Nephron (organoid): ENCODE measurements at regions not wholly inside any gene's neighbourhood (a gene's known extent, or its start where the extent isn't known, plus 50 kb on each side); places are given as distances from the start of the nearest gene placed in this dataset.
A peak's percentile ranks its signal among the peaks of the same experiment; 100 is the strongest.
"Not testable (repeated sequence)": the region's sequence is repeated elsewhere in the genome, so short reads cannot be mapped to it uniquely, and the experiment has no call there.

Experiments used
- H3K27ac Mint-ChIP-seq, 3 experiments: 2 replicates each; pipeline ENCODE4 v1.8.0; 2020; ENCODE audit warnings: mixed read lengths in 3 of 3, mild to moderate bottlenecking in 2 of 3, moderate library complexity in 1 of 3
- H3K27me3 Mint-ChIP-seq: 2 replicates; pipeline ENCODE4 v1.8.0; 2021; ENCODE audit warnings: low read depth, mild to moderate bottlenecking, moderate library complexity, mixed read lengths
- H3K36me3 Mint-ChIP-seq: 2 replicates; pipeline ENCODE4 v1.8.0; 2020; ENCODE audit warnings: low read depth, mixed read lengths
- H3K4me1 Mint-ChIP-seq: 2 replicates; pipeline ENCODE4 v1.8.0; 2020; ENCODE audit warnings: mixed read lengths
- H3K4me3 Mint-ChIP-seq, 3 experiments: 2 replicates each; pipeline ENCODE4 v1.8.0; 2020; ENCODE audit warnings: mild to moderate bottlenecking in 3 of 3, mixed read lengths in 3 of 3, moderate library complexity in 2 of 3
- H3K9me3 Mint-ChIP-seq: 2 replicates; pipeline ENCODE4 v1.8.0; 2020; ENCODE audit warnings: mixed read lengths
- CTCF ChIP-seq, 3 experiments: fragments of 200-600 bp; sonication (generic); IDR thresholded peaks; one replicate each; pipeline ENCODE4 v1.5.0; 2021; ENCODE audit warnings: antibody characterized with exemption in 3 of 3; ENCODE audit not compliant: unreplicated experiment in 3 of 3

- Mint-ChIP-seq H3K4me3 (peak overlapping the region in 1 of 3 experiments; percentile 4), H3K9me3 (no peaks in the 10 kb centered on the region), H3K36me3 (no peaks in the 10 kb centered on the region), H3K4me1 (peaks cover 22% of the 10 kb centered on the region), H3K27ac (peak overlapping the region; percentile 75 to 93 (median 87)), H3K27me3 (no peaks in the 10 kb centered on the region)
- TF ChIP-seq CTCF (IDR thresholded peaks at IDR 0.05; ENCODE audit: unreplicated experiment in 3 of 3) = no peak
Observed at GRCh38 chr18:58805467-58806187, 59.0 kb upstream of the ZNF532 start.

GRCh38 chr18:58806826-58807714 is 57.6 kb upstream of the ZNF532 start:
- H3K4me3 Mint-ChIP-seq = no peak overlapping the region
- peak overlapping the region; percentile 27 to 68 (median 45) for H3K27ac Mint-ChIP-seq
- H3K36me3 Mint-ChIP-seq = no peaks in the 10 kb centered on the region

GRCh38 chr18:58807766-58808165 is 56.9 kb upstream of the ZNF532 start:
- TF ChIP-seq CTCF (IDR thresholded peaks at IDR 0.05; ENCODE audit: unreplicated experiment in 3 of 3) = no peak

More at GRCh38 chr18:58806826-58807714, 57.6 kb upstream of the ZNF532 start:
- no peak for TF ChIP-seq CTCF (IDR thresholded peaks at IDR 0.05; ENCODE audit: unreplicated experiment in 3 of 3)
- H3K27me3 Mint-ChIP-seq = no peaks in the 10 kb centered on the region
- peaks cover 22% of the 10 kb centered on the region for H3K4me1 Mint-ChIP-seq
- H3K9me3 Mint-ChIP-seq = no peaks in the 10 kb centered on the region

GRCh38 chr18:58808349-58808748 is 56.3 kb upstream of the ZNF532 start:
- no peaks in the 10 kb centered on the region for H3K9me3 Mint-ChIP-seq

More at GRCh38 chr18:58807766-58808165, 56.9 kb upstream of the ZNF532 start:
- Mint-ChIP-seq H3K27me3 (no peaks in the 10 kb centered on the region), H3K27ac (peak overlapping the region in 1 of 3 experiments; percentile 68), H3K4me1 (peaks cover 22% of the 10 kb centered on the region), H3K36me3 (no peaks in the 10 kb centered on the region), H3K9me3 (no peaks in the 10 kb centered on the region), H3K4me3 (no peak overlapping the region)

GRCh38 chr18:58811859-58812258 is 52.8 kb upstream of the ZNF532 start:
- H3K36me3 Mint-ChIP-seq, H3K9me3 Mint-ChIP-seq, H3K4me3 Mint-ChIP-seq, H3K27me3 Mint-ChIP-seq: not testable (repeated sequence)
- Mint-ChIP-seq H3K4me1 (peaks cover 22% of the 10 kb centered on the region), H3K27ac (peak overlapping the region in 1 of 3 experiments; percentile 37)

More at GRCh38 chr18:58808349-58808748, 56.3 kb upstream of the ZNF532 start:
- Mint-ChIP-seq H3K4me1 (peaks cover 28% of the 10 kb centered on the region), H3K36me3 (no peaks in the 10 kb centered on the region), H3K4me3 (no peak overlapping the region), H3K27me3 (no peaks in the 10 kb centered on the region), H3K27ac (no peak overlapping the region)
- no peak for TF ChIP-seq CTCF (IDR thresholded peaks at IDR 0.05; ENCODE audit: unreplicated experiment in 3 of 3)

- no peak overlapping the region for H3K4me3 Mint-ChIP-seq
- peaks cover 15% of the 10 kb centered on the region for H3K4me1 Mint-ChIP-seq
- peak overlapping the region; percentile 56 to 75 (median 68) for H3K27ac Mint-ChIP-seq
- no peaks in the 10 kb centered on the region for H3K36me3 Mint-ChIP-seq
- TF ChIP-seq CTCF (IDR thresholded peaks at IDR 0.05; ENCODE audit: unreplicated experiment in 3 of 3) = no peak
- H3K9me3 Mint-ChIP-seq = no peaks in the 10 kb centered on the region
- no peaks in the 10 kb centered on the region for H3K27me3 Mint-ChIP-seq
Observed at GRCh38 chr18:58813105-58813504, 51.6 kb upstream of the ZNF532 start.
